Transverse colon (tissue), 4 donors: ENCODE measurements at regions not wholly inside any gene's neighbourhood (a gene's known extent, or its start where the extent isn't known, plus 50 kb on each side); places are given as distances from the start of the nearest gene placed in this dataset.

ENCODE experiments used
- EP300 ChIP-seq: sonication (generic); formaldehyde crosslinking; IDR thresholded peaks from one replicate; pipeline ENCODE4 v1.6.1; 2017; ENCODE audit warnings: antibody characterized with exemption, low read depth
- POLR2AphosphoS5 ChIP-seq, 3 donors: sonication (generic); formaldehyde crosslinking; IDR thresholded peaks; one replicate each; pipeline ENCODE4 v1.6.1; 2016; ENCODE audit warnings: antibody characterized with exemption in 3 of 3
- TF ChIP-seq, protein P1 (sequence below), 5 experiments: fragments of 200-600 bp in 3 of 5; fragments of 450-650 bp in 2 of 5; sonication (generic) in 3 of 5; IDR thresholded peaks; 1 replicate in 2 of 5; 2 replicates in 3 of 5; pipeline ENCODE4 v1.5.1; 2016 to 2017; ENCODE audit warnings: antibody characterized with exemption in 5 of 5, inconsistent platforms in 3 of 5, mild to moderate bottlenecking in 2 of 5, moderate library complexity in 1 of 5

DNA sequence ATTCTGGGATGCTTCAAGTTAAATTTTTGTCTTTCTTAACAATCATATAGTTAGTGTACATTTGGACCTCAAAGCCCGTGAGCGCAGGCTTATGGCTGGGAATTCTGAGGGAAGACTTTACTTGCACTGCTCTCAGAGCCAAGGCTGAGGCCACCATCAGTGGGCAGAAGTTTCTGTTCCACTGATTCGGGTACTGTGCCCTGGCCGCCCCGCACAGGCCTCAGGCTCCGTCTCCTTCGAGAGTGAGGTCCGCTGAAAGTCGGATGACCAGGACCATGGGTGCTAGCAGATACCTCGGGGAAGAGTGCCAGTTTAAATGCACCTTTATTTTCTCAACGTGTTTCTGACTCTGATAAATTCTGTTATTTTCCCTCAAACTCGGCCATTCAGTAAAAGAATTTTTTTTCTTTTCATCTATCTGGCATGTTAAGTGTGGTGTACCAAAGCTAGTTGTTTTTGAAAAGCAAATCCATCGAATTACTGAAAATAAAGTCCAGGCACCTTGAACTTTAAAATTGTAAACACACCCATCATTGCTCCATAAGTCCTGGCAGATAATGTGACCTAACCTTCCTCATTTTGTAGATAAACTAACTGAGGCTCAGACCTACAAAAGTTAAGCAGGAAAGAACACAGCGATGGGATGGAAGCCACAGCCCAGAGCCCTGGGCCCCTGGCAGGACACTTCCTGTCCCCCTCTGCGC lies 126.7 kb downstream of the SOX1 start:
- TF ChIP-seq, protein P1, sequence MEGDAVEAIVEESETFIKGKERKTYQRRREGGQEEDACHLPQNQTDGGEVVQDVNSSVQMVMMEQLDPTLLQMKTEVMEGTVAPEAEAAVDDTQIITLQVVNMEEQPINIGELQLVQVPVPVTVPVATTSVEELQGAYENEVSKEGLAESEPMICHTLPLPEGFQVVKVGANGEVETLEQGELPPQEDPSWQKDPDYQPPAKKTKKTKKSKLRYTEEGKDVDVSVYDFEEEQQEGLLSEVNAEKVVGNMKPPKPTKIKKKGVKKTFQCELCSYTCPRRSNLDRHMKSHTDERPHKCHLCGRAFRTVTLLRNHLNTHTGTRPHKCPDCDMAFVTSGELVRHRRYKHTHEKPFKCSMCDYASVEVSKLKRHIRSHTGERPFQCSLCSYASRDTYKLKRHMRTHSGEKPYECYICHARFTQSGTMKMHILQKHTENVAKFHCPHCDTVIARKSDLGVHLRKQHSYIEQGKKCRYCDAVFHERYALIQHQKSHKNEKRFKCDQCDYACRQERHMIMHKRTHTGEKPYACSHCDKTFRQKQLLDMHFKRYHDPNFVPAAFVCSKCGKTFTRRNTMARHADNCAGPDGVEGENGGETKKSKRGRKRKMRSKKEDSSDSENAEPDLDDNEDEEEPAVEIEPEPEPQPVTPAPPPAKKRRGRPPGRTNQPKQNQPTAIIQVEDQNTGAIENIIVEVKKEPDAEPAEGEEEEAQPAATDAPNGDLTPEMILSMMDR (IDR thresholded peaks at IDR 0.05) = no peak
- TF ChIP-seq POLR2AphosphoS5 (IDR thresholded peaks at IDR 0.05) (no peak), EP300 (no peak)
